Activated B cell treated with CpG ODN at 0.5 μM for 24 hours (primary cell): ENCODE measurements at regions not wholly inside any gene's neighbourhood (a gene's known extent, or its start where the extent isn't known, plus 50 kb on each side); places are given as distances from the start of the nearest gene placed in this dataset.
"Not testable (repeated sequence)": the region's sequence is repeated elsewhere in the genome, so short reads cannot be mapped to it uniquely, and the experiment has no call there.

ENCODE experiments used
- ATAC-seq: fragments of 200-7000 bp; cut with Tn5 transposase; one replicate; pipeline ENCODE4 v1.10.0; 2021; ENCODE audit warnings: low read depth, mild to moderate bottlenecking, moderate library complexity
- CTCF ChIA-PET: fragments of 350-600 bp; sonication (Branson Sonifier 250); formaldehyde crosslinking; loops from one replicate; lab custom pipeline; 2021; ENCODE audit warnings: antibody characterized with exemption; lab: Charles Lee
- POLR2A ChIA-PET: fragments of 350-600 bp; sonication (Branson Sonifier 250); formaldehyde crosslinking; loops from one replicate; lab custom pipeline; 2021; ENCODE audit warnings: antibody characterized with exemption; lab: Charles Lee
- DNase-seq: peaks from one replicate; pipeline ENCODE4 v3.0.0; 2022
- H3K27ac Mint-ChIP-seq: one replicate; pipeline ENCODE4 v1.8.0; 2020; ENCODE audit warnings: mixed read lengths
- H3K27me3 Mint-ChIP-seq: one replicate; pipeline ENCODE4 v1.8.0; 2021; ENCODE audit warnings: mixed read lengths
- H3K36me3 Mint-ChIP-seq: one replicate; pipeline ENCODE4 v1.8.0; 2021; ENCODE audit warnings: low read depth, mixed read lengths
- H3K4me1 Mint-ChIP-seq: one replicate; pipeline ENCODE4 v1.8.0; 2021; ENCODE audit warnings: mixed read lengths
- H3K4me3 Mint-ChIP-seq: one replicate; pipeline ENCODE4 v1.8.0; 2020; ENCODE audit warnings: mild to moderate bottlenecking, mixed read lengths
- H3K9me3 Mint-ChIP-seq: one replicate; pipeline ENCODE4 v1.8.0; 2020; ENCODE audit warnings: mixed read lengths
- CTCF ChIP-seq: fragments of 200-600 bp; IDR thresholded peaks from one replicate; pipeline ENCODE4 v1.8.0; 2022; ENCODE audit warnings: antibody characterized with exemption, mild to moderate bottlenecking
- intact Hi-C: fragments of 100-400 bp; cut with micrococcal nuclease; formaldehyde crosslinking; loops from one replicate; pipeline ENCODE4 v1.15.1; 2024

- POLR2A ChIA-PET, result no interaction called here
- Mint-ChIP-seq H3K36me3 (no peaks in the 10 kb centered on the region), H3K4me3 (no peak overlapping the region), H3K4me1 (no peaks in the 10 kb centered on the region), H3K9me3 (peaks cover 13% of the 10 kb centered on the region), H3K27ac (no peak overlapping the region), H3K27me3 (no peaks in the 10 kb centered on the region)
- no peak for DNase-seq
- intact Hi-C loops, result no loop called here
- no peak for TF ChIP-seq CTCF
- no peak for ATAC-seq
- CTCF ChIA-PET, result no interaction called here
These were observed 1564.1 kb upstream of the DDX18 start for GRCh38 chr2:116250376-116250775.

GRCh38 chr2:116264872-116265271 is 1549.6 kb upstream of the DDX18 start:
- ATAC-seq, result no peak
- no peaks in the 10 kb centered on the region for H3K4me1 Mint-ChIP-seq
- H3K36me3 Mint-ChIP-seq, result no peaks in the 10 kb centered on the region
- no peak for TF ChIP-seq CTCF
- no peaks in the 10 kb centered on the region for H3K27me3 Mint-ChIP-seq
- no peak overlapping the region for H3K4me3 Mint-ChIP-seq
- peaks cover 16% of the 10 kb centered on the region for H3K9me3 Mint-ChIP-seq
- no peak overlapping the region for H3K27ac Mint-ChIP-seq
- CTCF ChIA-PET, result no interaction called here
- POLR2A ChIA-PET, result no interaction called here
- intact Hi-C loops, result no loop called here
- DNase-seq, result no peak

- ChIA-PET POLR2A (no interaction called here), CTCF (no interaction called here)
- no peaks in the 10 kb centered on the region for H3K36me3 Mint-ChIP-seq
- DNase-seq (no peak), ATAC-seq (no peak)
- no peak overlapping the region for H3K27ac Mint-ChIP-seq
- no peak overlapping the region for H3K4me3 Mint-ChIP-seq
- H3K27me3 Mint-ChIP-seq, result no peaks in the 10 kb centered on the region
- TF ChIP-seq CTCF, result no peak
- intact Hi-C loops, result no loop called here
- no peaks in the 10 kb centered on the region for H3K4me1 Mint-ChIP-seq
- H3K9me3 Mint-ChIP-seq, result peaks cover 9% of the 10 kb centered on the region
These were observed 1545.5 kb upstream of the DDX18 start for GRCh38 chr2:116269040-116269439.

GRCh38 chr2:116304328-116304727 is 1510.2 kb upstream of the DDX18 start:
- Mint-ChIP-seq H3K9me3 (no peaks in the 10 kb centered on the region), H3K4me3 (no peak overlapping the region), H3K27me3 (no peaks in the 10 kb centered on the region), H3K36me3 (no peaks in the 10 kb centered on the region), H3K4me1 (no peaks in the 10 kb centered on the region), H3K27ac (no peak overlapping the region)
- DNase-seq, result no peak
- CTCF ChIA-PET, result no interaction called here
- TF ChIP-seq CTCF, result no peak
- POLR2A ChIA-PET, result no interaction called here
- ATAC-seq, result no peak
- intact Hi-C loops, result no loop called here

GRCh38 chr2:116317111-116317510 is 1497.4 kb upstream of the DDX18 start:
- intact Hi-C loops, result no loop called here
- Mint-ChIP-seq H3K4me3 (no peak overlapping the region), H3K27ac (no peak overlapping the region), H3K9me3 (peaks cover 6% of the 10 kb centered on the region), H3K27me3 (no peaks in the 10 kb centered on the region), H3K36me3 (no peaks in the 10 kb centered on the region), H3K4me1 (no peaks in the 10 kb centered on the region)
- ChIA-PET POLR2A (no interaction called here), CTCF (no interaction called here)
- TF ChIP-seq CTCF, result no peak
- no peak for ATAC-seq
- DNase-seq, result no peak

- H3K36me3 Mint-ChIP-seq, H3K27ac Mint-ChIP-seq, H3K9me3 Mint-ChIP-seq, ATAC-seq, intact Hi-C loops, POLR2A ChIA-PET, H3K27me3 Mint-ChIP-seq, DNase-seq, H3K4me1 Mint-ChIP-seq, H3K4me3 Mint-ChIP-seq: not testable (repeated sequence)
- CTCF ChIA-PET, result interaction anchor here (0.9 kb wide), 1 partner anchor 26 kb away, joined by 4 read pairs; no protein-coding TSS in a partner anchor
These were observed 1495.9 kb upstream of the DDX18 start for GRCh38 chr2:116318551-116318950.
